ENCODE measurements at regions not wholly inside any gene's neighbourhood (a gene's known extent, or its start where the extent isn't known, plus 50 kb on each side); places are given as distances from the start of the nearest gene placed in this dataset.
"Not testable (repeated sequence)": the region's sequence is repeated elsewhere in the genome, so short reads cannot be mapped to it uniquely, and the experiment has no call there.

DNA sequence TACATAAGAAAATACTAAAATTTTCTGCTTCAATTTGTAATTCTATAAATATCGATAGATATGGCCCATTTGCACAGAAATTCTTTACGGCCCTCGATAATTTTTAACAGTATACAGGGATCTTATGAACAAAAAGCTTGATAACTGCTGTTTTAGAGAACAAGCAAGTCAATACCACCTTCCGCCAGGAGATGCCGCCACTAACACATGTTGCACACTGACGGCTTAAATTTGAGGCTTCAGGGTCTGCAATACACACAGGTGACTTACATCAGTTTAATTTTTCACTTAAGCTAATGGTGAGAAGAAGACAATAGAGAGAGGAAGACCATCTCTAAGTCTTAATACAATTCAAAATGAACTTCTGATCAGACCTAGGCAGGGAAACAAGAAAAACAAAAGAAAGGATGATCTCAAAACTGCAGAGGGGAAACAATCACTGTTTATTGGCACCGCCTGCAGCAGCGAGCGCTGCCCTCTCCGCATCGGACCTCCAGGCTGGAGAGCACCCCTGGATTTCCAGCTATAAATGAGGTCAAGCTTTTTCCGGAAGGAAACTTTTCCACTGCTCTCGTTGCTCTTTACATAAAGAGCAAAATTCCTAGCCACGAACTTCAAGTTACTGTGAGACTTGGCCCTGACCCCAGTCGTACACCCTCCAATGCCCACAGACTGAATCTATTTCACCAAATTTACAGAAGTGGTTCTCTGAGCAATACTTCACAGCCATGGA is 53.9 kb downstream of the OTOR start:
- DNase-seq: peak; percentile 58

DNA sequence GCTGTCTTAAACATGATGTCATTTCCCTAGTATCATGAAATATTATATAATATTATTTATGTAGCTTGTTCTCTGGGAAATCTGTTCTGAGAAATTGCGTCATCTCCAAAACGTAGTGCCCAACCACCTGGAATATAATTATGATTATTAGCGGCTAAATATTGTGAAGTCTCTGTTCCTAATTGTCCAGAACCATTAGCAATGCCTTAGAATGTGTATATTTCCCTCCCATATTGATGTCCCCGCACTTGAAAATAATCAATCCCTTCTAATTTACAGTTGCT is 54.4 kb downstream of the OTOR start:
- no peak for DNase-seq

DNA sequence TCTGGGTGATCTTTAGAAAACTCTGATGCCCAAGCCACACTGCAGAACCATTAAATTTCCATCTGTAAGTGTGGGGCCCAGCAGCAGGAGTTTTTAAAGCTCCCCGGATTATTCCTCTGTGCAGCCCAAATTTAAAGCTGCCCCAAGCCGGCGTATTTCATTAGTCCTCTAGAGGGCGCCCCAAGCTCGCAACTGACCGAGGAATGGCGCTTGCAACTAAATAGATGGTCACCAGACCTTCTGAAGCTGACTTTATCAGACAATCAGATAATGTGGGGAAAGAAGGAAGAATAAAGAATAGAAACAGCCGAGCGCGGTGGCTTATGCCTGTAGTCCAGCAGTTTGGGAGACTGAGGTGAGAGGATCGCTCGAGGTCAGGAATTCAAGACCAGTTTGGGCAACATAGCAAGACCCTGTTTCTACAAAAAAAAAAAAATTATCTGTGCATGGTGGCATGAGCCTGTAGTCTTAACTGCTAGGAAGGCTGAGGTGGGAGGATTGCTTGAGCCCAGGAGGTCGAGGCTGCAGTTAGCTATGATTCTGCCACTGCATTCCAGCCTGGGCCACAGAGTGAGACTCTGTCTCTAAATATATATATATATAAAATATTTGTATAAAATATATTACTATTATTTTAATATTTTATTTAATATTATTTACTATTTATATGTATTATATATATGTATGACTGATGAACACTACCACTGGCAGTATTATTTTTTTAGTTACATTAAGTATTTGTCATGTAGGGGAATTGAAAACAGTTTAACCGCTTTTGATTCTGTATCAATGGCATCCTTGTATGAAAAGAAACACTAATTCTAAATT is 56.0 kb downstream of the OTOR start:
- DNase-seq: peak; percentile 30

DNA sequence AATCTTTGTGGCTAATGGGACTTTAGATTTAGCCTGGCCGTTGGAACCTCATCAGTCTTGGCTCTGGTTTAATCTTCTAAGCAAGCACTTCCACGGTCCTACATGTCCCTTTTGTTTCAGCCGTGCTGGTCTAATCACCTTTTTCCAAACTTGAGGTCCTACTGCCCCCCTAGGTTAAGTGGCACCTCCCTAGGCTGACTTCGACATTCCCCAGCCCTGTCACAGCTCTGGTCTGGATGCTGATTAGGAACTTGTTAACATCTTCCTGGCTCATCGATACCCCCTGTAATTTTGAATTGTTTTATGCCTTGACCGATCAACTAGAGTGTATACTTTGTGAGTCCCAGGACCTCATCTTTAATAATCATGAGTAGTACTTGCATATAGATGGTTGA is 56.6 kb downstream of the OTOR start:
- no peak for DNase-seq

DNA sequence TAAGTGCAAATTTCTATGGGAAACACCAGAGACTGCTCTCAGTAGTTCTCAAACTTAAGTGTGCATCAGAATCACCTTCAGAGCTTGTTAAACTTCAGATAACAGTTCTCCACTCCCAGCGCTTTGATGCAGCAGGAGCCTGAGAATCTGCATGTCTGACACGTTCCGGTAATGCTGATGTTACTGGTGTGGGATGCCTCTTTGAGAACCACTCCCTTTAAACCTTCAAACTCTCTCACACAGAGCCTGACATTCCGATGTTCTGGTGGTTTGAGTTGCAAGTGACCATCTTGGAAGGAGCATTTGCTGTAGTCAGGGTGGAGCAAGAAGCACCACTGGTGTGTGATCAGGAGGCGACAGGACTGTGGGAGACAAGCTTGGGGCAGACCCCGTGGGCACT is 57.9 kb downstream of the OTOR start:
- DNase-seq: no peak

DNA sequence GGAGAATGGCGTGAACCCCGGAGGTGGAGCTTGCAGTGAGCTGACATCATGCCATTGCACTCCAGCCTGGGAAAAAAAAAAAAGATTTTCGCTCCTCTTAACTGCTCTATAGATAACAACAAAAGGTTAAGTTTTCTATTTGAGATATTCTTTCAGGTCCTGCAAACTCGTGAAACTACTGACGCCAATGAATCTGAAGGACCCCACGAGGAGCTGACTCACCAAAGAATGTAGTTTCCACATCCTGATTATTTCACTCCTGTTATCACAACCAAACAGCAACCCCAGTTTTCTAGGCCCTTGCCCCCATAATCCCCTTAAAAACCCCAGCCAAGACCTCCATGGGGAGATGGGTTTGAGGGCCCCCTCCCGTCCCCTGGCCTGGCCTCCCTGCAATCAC is 58.7 kb downstream of the OTOR start:
- no peak for DNase-seq

DNA sequence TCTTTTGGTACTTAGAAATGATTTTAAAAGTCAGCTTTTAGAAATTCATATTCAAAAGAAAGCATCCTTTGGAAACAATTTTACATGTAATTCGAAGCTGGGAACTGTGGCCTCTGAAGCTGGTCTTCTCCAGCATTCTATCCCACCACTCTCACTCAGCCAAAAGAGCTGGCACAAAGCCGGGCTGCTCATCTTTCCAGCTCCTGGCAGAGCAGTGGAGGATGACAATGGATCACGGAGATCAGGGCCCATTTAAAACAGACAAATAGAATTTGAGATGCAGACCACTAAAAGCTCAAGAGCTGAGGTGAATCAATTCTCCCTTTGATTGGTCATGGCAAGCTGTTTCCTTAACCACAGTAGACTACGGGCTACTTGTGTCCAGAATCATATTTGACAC is 60.6 kb downstream of the OTOR start:
- no peak for DNase-seq

DNA sequence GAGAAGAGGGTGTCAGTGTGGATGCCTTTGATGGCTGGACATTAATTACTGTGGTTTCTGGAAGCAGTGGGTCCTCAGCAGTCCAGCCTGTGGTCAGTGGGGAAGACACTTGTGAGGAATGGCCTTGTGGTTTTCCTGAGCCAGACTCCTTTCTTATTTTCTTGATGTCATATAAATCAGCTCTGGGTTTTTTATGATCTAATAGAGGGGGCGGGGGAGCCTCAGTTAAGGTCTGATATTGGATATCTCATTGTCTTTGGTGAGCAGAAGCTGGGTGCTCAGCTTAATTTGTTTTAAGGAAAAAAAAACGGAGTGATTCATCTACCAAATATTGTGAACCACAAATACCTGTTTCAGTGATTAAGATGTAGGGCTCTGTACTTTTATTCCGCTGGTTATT is 62.1 kb downstream of the OTOR start:
- DNase-seq: no peak

DNA sequence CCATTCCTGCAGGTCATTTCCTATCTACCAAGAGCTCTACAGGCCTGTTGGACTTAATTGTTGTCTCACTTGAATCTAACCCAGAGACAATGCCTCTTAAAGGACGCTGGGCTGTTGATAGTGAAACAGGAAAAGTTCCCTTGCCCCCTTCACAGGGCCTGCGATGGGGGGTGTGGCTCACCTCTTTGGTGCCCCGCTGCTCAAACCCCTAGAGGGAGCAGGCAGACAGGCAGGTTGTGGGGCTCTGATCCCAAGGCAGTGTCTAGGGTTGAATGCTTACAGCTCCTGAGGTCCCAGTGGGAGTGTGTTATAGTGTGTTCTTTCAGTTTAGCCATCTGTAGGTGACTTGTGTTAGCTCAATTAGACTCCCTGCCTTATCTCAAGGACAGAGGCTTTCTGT is 68.0 kb downstream of the OTOR start:
- no peak for DNase-seq

DNA sequence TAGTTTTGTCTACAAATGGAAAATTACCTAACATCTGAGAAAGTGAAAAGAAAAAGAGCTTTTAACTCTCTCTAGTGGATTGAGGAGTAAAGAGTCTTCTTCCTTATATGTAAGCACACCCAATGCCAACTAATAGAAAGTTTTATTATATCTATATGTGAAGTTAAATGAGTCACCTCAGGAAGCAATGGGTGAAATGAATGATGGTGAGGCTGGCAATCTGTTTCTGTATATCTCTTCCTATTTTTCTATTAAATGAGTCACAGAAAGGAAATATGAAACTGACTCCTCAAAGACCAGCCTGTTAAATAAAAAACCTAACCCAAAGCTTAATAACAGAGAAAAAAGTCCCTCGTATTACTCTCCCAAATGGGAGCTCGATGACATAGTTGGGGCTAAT is 71.3 kb downstream of the OTOR start:
- no peak for DNase-seq

DNA sequence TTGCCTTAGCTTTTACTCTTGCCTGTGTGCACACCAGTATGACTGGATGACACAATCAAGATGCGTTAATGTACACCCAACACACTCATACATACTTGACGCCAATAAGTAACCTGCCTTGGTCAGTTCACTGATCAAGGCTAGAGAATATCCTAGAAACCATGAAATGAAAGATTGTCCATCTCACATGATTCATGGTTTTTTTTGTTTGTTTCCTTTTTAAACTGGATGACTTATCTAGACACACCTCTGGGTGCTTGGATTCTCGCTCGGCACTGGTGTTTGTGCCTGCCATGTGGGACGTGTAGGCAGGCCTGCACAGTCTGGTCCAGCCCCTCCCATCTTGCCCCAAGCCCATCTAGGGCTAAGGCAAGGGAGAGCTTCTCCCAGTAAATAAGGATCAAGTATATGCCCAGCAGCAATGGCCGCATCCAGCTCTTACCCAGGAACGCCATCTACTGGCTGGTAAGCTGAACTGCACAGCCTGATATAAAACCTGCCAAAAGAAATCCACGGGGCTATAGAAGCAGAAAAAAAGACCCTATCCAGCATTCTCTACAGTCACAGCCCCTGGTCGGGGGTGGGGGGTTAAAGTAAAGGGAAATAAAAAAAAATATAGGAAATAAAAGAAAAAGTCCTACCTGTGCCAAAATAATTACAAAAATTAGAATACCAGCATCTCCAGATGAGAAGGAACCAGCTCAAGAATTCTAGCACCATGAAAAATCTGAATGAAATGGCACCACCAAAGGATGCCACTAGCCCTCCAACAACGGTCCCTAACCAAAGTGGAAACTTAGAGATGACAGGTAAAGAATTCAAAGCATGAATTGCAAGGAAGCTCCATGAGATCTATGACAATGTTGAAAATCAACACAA is 73.3 kb downstream of the OTOR start:
- no peak for DNase-seq

DNA sequence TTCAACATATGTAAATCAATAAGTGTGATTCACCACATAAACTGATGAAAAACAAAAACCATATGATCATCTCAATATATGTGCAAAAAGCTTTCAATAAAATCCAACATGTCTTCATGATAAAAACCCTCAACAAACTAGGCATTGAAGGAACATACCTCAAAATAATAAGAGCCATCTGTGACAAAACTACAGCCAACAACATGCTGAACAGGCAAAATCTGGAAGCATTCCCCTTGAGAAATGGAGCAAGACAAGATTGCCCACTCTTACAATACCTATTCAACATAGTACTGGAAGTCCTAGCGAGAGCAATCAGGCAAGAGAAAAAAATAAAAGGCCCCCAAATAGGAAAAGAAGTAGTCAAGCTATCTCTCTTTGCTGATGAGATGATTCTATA is 76.5 kb downstream of the OTOR start:
- no peak for DNase-seq

DNA sequence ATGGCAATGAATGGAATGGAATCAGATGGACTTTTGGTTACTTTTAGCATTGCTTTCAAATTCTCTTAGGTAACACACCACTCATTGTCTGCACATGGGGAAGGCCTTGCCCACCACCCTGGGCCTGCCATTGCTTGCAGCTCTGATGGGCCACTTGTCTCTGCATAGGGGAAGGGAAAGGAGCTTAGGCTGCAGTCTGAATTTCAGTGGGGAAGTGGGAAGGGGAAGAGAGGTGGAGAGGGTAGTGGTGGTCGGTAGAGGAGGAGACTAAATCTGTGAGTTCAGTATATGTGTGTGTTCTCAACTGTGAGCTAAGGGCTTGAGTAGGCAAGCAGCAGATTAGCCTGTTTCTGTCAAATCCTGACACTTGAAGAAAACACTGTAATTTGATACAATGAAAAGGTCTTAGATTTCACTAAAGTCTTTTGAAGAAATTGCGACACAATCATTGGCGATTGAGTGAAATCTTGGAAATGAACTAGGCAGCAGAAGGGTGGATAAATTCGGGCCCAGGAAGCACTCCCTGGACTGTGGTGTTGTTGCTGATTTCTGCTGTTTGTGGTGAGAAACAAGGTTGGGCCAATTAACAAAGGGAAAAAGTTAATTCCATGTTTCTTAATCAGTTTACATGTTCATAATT is 80.6 kb downstream of the OTOR start:
- no peak for DNase-seq

DNA sequence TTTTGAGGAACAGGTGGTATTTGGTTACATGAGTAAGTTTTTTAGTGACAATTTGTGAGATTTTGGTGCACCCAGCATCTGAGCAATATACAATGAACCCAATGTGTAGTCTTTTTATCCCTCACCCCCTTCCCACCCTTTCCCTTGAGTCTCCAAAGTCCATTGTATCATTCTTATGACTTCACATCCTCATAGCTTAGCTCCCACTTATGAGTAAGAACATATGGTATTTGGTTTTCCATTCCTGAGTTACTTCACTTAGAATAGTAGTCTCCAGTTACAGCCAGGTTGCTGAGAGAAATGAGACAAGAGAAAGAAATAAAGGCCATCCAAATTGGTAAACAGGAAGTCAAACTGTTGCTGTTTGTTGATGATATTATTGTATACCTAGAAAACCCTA is 87.5 kb downstream of the OTOR start:
- DNase-seq: not testable (repeated sequence)

DNA sequence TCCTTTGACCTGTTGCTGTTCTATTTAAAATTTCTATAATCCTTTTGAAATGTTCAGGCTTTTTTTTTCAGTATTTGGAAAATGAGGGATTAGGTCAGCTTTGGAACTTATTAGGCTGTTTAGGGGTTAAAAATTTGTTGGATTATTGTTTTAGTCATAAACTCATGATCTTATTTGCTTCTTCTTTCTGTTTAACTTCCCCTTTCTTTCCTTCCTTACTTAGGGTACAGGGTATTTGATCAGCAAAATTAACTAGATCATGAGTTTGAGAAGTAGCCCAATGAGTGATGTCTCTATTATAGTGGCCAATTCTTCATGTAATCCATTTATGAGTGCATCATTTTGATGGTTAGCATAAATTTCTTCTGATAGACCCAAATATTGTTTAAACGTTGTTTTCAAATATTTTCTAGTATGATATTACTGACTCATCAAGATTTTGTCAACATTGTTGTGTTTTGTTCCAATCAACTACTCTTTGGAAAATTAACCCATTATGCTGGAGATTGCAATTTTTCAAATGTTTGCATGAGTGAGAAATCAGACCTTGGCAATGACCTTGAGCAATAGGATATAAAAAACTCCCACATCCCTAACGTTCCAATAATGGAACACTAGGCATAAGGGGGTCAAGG is 94.4 kb downstream of the OTOR start:
- DNase-seq: no peak

DNA sequence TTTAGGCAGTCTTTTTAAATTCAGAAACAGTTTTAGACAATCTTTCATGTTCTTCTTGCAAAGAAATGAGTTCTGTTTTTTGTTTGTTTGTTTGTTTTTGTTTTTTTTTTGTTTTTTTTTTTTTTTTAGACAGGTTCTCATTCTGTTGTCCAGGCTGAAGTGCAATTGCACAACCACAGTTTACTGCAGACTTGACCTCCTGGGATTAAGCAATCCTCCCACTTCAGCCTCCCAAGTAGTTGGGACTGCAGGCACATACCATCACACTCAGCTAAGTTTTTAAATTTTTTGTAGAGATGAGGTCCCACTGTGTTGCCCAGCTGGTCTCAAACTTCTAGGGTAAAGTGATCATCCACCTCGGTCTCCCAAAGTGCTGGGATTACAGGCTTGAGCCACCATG is 96.2 kb downstream of the OTOR start:
- DNase-seq: no peak

DNA sequence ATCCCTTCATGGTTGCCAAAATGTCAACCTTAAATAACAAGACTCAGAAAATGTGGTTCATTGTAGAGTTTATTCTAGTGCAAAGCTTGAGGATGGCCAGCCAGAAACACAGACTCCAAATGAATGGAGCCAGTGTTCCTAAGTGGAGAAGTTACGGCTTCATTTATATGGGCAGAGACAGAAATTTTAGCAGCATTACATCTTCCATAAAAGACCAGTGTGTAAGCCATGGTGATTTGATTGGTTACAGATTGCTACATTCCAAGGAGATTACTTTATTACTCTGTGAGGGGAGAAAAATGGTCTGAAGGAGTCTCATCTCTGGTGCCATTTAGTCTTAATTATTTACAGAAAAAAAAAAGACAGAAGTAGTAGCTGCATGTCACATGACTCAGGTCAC is 97.8 kb downstream of the OTOR start:
- no peak for DNase-seq

DNA sequence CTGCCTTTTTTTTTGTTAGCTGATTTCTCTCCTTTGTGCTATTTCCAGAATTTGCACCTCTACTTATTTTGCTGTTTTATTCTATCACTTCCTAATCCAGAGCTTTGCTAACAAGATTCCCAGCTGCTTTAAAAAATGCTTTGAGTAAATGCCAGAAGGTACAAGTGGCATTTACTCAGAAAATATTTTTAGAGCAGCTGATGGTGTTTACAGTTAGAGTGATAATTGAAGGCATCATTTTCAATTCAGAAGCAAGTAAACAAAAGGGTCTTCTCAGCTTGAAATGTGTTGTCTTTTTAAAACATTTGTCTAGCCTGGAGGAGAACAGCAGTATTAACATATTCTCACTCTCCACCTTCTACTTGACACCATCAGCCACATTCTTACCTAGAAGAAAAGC is 99.9 kb downstream of the OTOR start:
- no peak for DNase-seq

DNA sequence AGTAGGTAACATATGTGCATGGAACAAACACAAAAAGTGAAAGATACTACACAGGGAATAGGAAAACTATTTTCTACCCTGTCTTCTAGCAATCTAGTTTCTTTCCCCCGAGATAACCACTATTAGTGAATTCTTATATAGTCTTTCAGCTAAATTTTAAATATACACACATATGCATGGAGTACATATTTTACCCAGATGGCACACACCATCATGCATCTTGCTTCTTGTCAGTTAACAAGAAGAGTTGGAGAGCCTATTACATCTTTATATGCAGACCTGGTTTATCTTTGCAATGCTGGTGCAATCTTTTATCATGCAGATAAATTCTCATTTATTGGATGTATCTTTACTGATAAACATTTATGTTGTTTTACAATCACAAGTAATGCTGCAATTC is 100.4 kb downstream of the OTOR start:
- no peak for DNase-seq

DNA sequence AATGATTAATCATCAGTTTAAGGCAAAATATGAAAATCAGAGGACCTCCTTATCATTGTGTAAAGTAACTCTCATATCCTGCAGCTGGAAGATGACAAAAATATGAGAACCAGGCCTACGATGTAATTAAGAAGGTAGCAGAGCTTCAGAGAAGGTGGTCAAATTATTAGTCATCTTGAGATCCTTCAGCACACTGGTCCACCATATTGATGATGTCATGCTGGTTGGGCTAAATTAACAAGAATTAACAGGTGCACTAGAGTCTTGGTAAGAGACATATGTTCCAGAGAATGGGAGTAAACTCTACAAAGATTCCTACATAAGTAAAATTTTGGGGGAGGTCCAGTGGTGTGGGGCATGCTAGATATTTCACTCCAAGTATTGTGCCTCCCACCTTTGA is 112.8 kb downstream of the OTOR start:
- DNase-seq: no peak

DNA sequence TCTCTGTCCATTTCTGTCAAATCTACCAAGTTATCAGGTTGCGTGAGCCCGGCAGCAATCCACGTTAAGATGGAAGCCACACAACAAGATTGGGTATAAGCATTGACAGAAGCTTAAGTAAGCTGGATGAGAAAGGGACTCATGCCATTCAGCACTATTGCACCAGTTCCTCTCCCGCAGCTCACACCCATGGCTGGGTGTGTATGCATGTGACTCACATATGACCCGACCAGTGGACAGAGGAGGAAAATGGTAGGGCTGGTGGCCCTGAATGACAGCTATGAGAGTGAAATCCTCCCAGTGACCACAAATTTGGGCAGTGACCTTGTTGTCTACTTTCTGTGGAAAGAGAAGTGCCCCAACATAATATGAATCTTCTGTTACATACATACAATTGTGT is 113.5 kb downstream of the OTOR start:
- DNase-seq: no peak

DNA sequence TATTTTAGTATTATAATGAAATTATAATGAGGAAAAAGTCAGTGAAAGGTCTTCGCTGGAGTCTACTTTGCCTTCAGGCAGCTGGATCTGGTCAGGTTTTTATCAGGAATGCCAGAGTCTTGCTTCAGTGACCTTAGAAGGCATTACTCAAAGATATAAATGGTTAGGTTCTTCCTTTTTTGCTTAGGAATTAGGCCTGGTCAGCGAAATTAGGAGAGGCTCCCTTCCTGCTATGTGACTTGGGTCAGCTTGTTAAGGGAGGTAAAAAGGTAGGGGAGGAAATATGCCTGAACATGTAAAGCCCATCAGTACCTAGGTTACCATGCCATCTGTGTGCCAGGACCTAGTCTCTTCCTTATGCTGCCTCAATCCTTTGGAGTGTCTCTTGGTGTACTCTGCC is 115.1 kb downstream of the OTOR start:
- no peak for DNase-seq

DNA sequence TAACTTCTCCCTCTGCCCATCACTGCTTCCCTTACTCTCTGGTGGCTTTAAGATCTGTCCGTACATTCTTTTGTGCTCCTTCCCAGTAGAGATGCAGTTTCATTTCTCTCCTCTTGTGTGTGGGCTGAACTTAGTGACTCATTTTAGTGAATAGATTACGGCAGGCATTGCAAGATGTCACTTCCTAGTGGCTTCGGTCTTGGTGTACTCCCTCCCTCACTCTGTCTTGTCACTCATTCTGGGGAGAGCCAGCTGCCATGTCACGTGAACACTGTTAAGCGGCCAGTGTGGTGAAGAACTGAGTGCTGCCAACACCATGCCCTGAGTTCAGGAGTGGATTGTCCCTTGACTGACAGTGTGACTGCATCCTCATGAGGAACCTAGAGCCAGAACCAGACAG is 115.9 kb downstream of the OTOR start:
- DNase-seq: no peak

Data from activated naive CD4-positive, alpha-beta T cell treated with anti-CD3 and anti-CD28 coated beads, Interleukin-2, amount 50 U/mL, for 16 hours (primary cell).